ENCODE measurements at regions not wholly inside any gene's neighbourhood (a gene's known extent, or its start where the extent isn't known, plus 50 kb on each side); places are given as distances from the start of the nearest gene placed in this dataset.

DNA sequence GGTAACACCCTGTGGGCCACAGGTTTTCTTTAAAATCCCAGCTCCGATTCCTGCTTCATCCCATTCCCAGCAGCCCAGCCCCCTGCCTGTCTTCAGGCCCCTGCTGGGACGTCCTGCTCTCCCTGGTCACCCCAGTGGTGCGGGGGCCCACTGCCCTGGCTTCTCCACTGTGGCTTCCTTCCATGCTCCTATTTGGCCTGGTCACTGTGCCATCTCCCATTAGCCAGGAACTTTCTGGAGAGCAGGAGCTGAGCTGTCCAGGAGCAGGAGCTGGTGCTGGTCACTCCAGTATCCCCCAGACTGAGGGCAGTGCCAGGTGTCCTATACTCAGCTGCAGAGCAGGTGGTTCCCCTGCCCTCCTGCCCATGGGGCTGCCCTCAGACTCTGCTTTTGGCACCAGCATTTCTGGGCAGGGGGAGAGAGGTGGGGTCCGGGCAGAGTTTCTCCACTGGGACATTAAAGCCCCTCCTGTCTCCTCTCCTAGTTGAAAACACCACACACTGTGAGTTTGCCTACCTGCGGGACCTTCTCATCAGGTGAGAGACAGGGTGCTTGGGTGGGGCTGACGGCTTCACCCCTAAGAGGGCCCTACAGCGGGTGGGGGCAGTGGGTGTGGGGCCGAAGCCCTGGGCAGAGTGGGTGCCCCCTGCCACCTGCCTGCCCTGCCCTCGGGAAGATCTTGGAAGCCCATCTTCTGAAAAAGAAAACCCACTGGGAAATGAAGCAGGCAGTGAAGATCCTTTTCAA is 356.2 kb downstream of the SEC14L1 start:
- H3K9me3 Mint-ChIP-seq = no peaks in the 10 kb centered on the region
- H3K27ac Mint-ChIP-seq = no peak overlapping the region
- no peaks in the 10 kb centered on the region for H3K27me3 Mint-ChIP-seq
- peaks cover 34% of the 10 kb centered on the region for H3K36me3 Mint-ChIP-seq (ENCODE audit: low read depth)
- peaks cover 16% of the 10 kb centered on the region for H3K4me1 Mint-ChIP-seq (ENCODE audit: low read depth)
- no peak overlapping the region for H3K4me3 Mint-ChIP-seq

DNA sequence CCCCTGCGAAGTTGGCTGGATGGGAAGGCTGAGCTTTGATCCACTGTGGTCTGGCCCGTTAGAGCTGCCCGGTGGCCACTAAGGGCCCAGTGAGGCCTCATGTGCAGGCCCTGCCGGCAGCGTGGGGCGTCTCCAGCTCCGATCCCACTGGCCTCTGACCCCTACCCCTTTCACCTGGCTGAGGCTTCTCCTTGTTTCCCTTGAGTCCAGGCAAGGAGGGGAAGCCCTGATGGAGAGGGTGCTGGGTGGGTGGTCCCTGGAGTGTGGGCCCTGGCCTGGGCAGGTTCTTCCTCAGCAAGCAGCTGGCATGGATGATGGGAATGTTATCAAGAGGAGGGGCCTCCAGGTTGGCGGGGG is 356.8 kb downstream of the SEC14L1 start:
- no peak overlapping the region for H3K27ac Mint-ChIP-seq
- H3K4me3 Mint-ChIP-seq = no peak overlapping the region
- H3K4me1 Mint-ChIP-seq (ENCODE audit: low read depth) = peaks cover 14% of the 10 kb centered on the region
- H3K9me3 Mint-ChIP-seq = no peaks in the 10 kb centered on the region
- H3K36me3 Mint-ChIP-seq (ENCODE audit: low read depth) = peaks cover 31% of the 10 kb centered on the region
- H3K27me3 Mint-ChIP-seq = no peaks in the 10 kb centered on the region

- no peaks in the 10 kb centered on the region for H3K27me3 Mint-ChIP-seq
- peaks cover 29% of the 10 kb centered on the region for H3K36me3 Mint-ChIP-seq (ENCODE audit: low read depth)
- H3K4me3 Mint-ChIP-seq = no peak overlapping the region
- H3K27ac Mint-ChIP-seq = no peak overlapping the region
- no peaks in the 10 kb centered on the region for H3K9me3 Mint-ChIP-seq
- H3K4me1 Mint-ChIP-seq (ENCODE audit: low read depth) = peaks cover 14% of the 10 kb centered on the region
These were observed 357.4 kb downstream of the SEC14L1 start for GRCh38 chr17:77498091-77498741.

DNA sequence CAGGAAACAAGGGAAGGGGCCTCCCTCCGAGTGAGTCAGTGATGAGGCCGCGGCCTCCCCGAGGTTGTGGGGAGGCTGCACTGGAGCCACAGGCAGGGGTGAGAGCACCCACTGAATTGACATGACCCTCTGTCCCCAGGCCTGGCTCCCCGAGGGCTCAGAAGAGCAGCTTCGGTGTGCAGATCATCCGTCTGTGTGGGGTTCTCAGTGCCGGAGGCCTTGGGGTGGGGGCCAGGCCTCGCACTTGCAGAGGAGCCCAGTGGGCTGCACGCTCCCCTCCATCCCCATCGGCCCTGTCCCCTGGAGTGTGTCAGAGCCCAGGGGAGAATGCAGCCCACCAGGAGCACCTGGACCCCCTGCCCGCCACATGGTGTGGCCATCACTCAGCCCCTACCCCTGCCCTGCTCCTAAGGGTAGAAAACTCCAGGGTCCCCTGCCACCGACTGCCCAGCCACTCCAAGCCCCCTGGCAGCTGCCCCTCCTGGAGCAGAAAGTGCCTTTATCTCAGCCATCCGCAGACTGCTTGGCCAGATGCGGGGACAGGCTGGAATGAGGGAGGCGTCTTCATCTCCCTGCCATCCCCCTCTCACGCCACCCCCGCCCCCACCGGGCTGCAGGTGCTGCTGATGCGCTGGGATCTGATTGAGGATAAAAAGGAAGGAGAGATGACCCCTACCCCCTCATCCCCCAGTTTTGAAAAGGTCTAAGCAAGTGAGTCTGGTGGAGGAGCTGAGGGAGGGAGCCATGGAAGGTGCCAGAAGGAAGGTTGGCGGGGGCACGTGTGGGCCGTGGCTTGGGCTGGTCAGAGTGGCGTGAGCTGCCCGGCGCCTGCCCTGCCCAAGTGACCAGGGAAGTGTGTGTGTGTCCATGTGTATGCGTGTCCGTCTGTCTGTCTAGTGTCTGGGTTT is 358.3 kb downstream of the SEC14L1 start:
- H3K27me3 Mint-ChIP-seq = no peaks in the 10 kb centered on the region
- H3K9me3 Mint-ChIP-seq = no peaks in the 10 kb centered on the region
- H3K27ac Mint-ChIP-seq = no peak overlapping the region
- H3K4me1 Mint-ChIP-seq (ENCODE audit: low read depth) = peaks cover 12% of the 10 kb centered on the region
- no peak overlapping the region for H3K4me3 Mint-ChIP-seq
- H3K36me3 Mint-ChIP-seq (ENCODE audit: low read depth) = peaks cover 25% of the 10 kb centered on the region

DNA sequence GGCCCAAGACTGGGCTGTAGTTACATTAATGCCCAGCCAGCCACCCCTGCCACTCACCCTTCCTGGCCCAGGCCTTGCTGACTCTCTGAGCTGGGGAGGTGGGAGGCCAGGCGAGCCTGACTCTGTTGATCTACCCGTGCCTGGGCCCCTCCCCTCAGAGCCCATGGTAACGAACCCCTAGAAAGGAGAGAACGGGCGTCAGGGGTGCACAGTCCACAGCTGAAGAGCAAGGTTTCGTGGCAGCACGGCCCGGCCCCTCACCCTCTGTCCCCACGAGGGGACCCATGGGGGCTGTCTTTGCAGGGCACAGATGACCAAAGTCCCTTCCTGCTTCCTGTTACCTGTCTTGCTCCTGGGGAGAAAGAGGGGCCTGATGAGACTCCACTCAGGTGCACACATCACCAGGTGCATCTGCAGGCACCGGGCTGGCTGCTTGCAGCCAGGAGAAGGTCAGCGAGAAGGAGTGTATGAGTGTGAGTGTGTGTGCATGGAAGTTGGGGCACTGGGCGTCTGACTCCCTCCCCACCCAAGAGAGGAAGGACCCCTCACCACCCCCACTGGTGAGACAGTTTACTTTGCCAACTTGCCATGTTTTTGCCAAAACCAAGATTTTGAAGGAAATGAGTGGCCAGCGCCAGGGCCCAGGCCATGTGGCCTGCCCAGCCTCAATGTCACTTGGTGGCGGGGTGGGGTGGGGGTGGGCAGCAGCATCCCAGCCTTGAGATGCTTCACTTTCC is 359.1 kb downstream of the SEC14L1 start:
- Mint-ChIP-seq H3K4me1 (ENCODE audit: low read depth) (peaks cover 5% of the 10 kb centered on the region), H3K4me3 (no peak overlapping the region), H3K9me3 (no peaks in the 10 kb centered on the region), H3K27ac (no peak overlapping the region), H3K27me3 (no peaks in the 10 kb centered on the region), H3K36me3 (ENCODE audit: low read depth) (peaks cover 24% of the 10 kb centered on the region)

GRCh38 chr17:77501101-77501566 is 360.4 kb downstream of the SEC14L1 start:
- no peaks in the 10 kb centered on the region for H3K4me1 Mint-ChIP-seq (ENCODE audit: low read depth)
- no peaks in the 10 kb centered on the region for H3K9me3 Mint-ChIP-seq
- no peak overlapping the region for H3K27ac Mint-ChIP-seq
- H3K36me3 Mint-ChIP-seq (ENCODE audit: low read depth) = peaks cover 19% of the 10 kb centered on the region
- no peaks in the 10 kb centered on the region for H3K27me3 Mint-ChIP-seq
- H3K4me3 Mint-ChIP-seq = no peak overlapping the region

DNA sequence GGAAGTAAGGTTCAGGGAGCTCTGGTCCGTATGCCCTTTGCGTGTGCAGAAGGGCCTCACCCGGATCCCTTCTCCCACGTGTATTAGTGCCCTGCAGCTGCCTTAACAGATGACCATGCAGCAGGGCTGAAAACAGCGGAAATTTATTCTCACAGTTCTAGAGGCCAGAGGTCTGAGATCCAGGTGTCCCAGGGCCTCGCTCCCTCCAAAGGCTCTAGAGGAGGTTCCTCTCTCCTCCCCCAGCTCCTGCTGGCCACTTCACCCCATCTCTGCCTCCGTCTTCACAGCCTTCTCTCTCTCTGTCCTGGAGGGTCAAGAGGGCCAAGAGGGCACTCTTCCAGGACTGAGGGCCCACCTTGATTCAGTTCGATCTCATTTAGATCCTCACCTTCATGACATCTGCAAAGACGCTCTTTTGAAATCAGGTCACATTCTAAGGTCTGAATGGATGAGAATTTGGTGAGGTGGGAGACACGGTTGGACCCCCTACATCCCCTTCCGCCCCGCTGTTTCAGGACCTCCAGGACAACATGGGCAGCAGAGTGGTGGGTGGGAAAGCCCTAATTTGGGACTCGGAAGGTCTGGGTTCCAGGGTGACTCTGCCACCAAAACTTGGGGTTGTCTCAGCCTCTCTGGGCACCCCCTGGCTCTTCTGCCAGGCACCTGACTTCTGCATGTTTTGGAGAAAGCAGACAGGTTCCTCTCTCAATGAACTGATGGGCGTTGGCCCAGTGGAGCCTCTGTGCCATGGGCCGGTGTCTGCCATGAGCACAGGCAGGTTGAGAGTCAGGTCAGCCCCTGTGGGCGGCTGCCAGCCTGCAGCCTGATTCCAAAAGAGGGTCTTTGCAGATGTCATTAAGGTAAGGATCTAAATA is 361.2 kb downstream of the SEC14L1 start:
- Mint-ChIP-seq H3K4me3 (no peak overlapping the region), H3K4me1 (ENCODE audit: low read depth) (no peaks in the 10 kb centered on the region), H3K9me3 (no peaks in the 10 kb centered on the region), H3K36me3 (ENCODE audit: low read depth) (peaks cover 19% of the 10 kb centered on the region), H3K27ac (no peak overlapping the region), H3K27me3 (no peaks in the 10 kb centered on the region)

GRCh38 chr17:77502626-77503292 is 362.0 kb downstream of the SEC14L1 start:
- Mint-ChIP-seq H3K36me3 (ENCODE audit: low read depth) (peaks cover 19% of the 10 kb centered on the region), H3K9me3 (no peaks in the 10 kb centered on the region), H3K4me1 (ENCODE audit: low read depth) (no peaks in the 10 kb centered on the region), H3K27me3 (no peaks in the 10 kb centered on the region), H3K27ac (no peak overlapping the region), H3K4me3 (no peak overlapping the region)

DNA sequence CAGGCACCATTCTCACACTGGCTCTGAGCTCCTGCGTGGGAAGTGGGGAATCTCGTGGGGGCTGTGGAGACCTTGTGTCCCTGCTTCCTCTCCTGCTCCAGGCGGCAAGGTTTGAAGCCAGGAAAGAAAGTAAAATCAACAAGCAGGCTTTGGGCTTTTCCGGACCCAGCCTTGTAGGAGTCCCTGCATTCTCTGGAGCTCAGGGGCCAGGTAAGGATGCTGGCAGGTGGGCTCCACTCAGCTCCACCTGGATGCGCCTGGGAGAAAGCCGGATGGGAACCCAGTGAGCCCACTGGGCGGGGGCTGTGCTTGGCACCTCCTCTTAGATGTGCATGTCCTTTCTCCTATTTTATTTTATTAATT is 362.5 kb downstream of the SEC14L1 start:
- H3K36me3 Mint-ChIP-seq (ENCODE audit: low read depth) = peaks cover 19% of the 10 kb centered on the region

DNA sequence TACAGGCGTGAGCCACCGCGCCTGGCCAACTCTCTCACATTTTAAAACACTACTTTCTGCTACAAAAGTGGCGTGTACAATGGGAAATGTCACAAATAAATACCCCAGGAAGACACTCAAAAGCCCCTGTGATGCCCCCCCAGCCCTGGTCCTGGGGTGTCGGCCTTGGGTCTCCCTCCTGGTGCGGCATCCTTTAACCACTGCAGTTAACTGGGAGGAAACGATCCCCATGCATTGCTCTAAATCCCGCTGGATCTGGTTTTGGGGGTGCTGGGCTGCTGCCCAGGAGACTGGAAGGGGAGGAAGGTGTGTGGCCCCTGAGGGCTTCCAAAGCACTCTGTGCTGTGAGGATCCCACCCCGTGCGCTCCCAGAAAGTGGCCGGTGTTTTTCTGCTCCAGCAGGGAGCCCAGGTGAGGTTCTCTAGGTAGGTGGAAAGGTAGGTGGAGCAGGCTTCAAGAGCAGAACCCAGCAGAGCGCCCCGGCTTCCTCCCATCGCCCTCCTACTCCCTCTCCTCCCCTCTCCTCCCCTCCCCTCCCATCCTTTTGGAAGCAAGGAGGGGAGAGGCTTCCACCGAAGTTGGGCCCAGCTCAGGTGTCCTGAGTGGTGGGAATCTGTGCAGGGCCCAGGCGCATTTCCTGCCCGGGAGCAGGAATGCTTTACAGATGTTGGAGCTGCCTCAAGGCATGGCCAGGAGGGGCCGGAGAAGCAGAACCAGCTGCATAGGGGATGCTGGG is 363.3 kb downstream of the SEC14L1 start:
- Mint-ChIP-seq H3K27ac (no peak overlapping the region), H3K4me1 (ENCODE audit: low read depth) (no peaks in the 10 kb centered on the region), H3K36me3 (ENCODE audit: low read depth) (peaks cover 18% of the 10 kb centered on the region), H3K27me3 (no peaks in the 10 kb centered on the region), H3K9me3 (no peaks in the 10 kb centered on the region), H3K4me3 (no peak overlapping the region)

More for the DNA sequence above, 362.5 kb downstream of the SEC14L1 start:
- no peak overlapping the region for H3K27ac Mint-ChIP-seq
- H3K4me3 Mint-ChIP-seq = no peak overlapping the region
- H3K9me3 Mint-ChIP-seq = no peaks in the 10 kb centered on the region
- H3K4me1 Mint-ChIP-seq (ENCODE audit: low read depth) = no peaks in the 10 kb centered on the region
- no peaks in the 10 kb centered on the region for H3K27me3 Mint-ChIP-seq

GRCh38 chr17:77504652-77505155 is 363.9 kb downstream of the SEC14L1 start:
- H3K27ac Mint-ChIP-seq = no peak overlapping the region
- H3K9me3 Mint-ChIP-seq = no peaks in the 10 kb centered on the region
- no peaks in the 10 kb centered on the region for H3K27me3 Mint-ChIP-seq
- no peak overlapping the region for H3K4me3 Mint-ChIP-seq
- peaks cover 13% of the 10 kb centered on the region for H3K36me3 Mint-ChIP-seq (ENCODE audit: low read depth)
- H3K4me1 Mint-ChIP-seq (ENCODE audit: low read depth) = no peaks in the 10 kb centered on the region

DNA sequence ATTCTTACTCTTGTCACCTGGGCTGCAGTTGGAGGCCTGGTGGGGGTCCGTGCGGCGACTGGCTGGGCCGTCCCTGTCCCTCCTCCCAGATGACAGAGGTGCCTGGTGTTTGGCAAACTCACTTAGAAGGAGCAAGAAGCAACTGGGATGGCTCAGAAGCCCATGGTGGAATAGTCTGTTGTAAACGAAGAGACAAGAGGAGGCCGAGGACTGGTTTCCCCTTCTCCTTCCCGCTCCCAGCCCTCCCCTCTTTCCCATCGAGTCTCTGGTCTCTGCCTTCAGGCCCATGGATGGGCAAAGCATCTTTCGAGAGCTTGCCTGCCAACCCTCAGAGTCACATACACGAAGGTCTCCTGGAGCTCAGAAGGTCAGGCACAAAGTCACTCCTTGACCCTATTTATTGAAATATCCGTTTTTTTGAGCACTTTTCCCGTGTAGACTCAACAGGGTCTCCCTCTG is 364.4 kb downstream of the SEC14L1 start:
- Mint-ChIP-seq H3K36me3 (ENCODE audit: low read depth) (peaks cover 9% of the 10 kb centered on the region), H3K4me3 (no peak overlapping the region), H3K27me3 (no peaks in the 10 kb centered on the region), H3K4me1 (ENCODE audit: low read depth) (no peaks in the 10 kb centered on the region), H3K9me3 (no peaks in the 10 kb centered on the region), H3K27ac (no peak overlapping the region)

All from stimulated activated naive CD8-positive, alpha-beta T cell treated with anti-CD3 and anti-CD28 coated beads, Interleukin-15, Interleukin-2, amounts not matched to agents 100 ng/mL and 50 ng/mL, for 24 hours (primary cell).